DOHH2 (cell line): ENCODE measurements at regions not wholly inside any gene's neighbourhood (a gene's known extent, or its start where the extent isn't known, plus 50 kb on each side); places are given as distances from the start of the nearest gene placed in this dataset.

Experiments
- CTCF ChIP-seq: fragments of 200-600 bp; sonication (generic); IDR thresholded peaks from one replicate; pipeline ENCODE4 v1.5.1; 2014; ENCODE audit warnings: antibody characterized with exemption, mild to moderate bottlenecking, low read depth, low read length; ENCODE audit not compliant: poor library complexity, severe bottlenecking
- EZH2phosphoT487 ChIP-seq: fragments of 200-600 bp; sonication (generic); IDR thresholded peaks from 2 replicates; pipeline ENCODE4 v1.6.1; 2017; ENCODE audit warnings: borderline replicate concordance, mild to moderate bottlenecking, antibody characterized with exemption, low read length, moderate library complexity, mixed read lengths

GRCh38 chr6:6730831-6731230 is 142.3 kb downstream of the LY86 start:
- TF ChIP-seq CTCF = no peak
- TF ChIP-seq EZH2phosphoT487 = no peak
